Gastrocnemius medialis (tissue), 4 donors: ENCODE measurements at regions not wholly inside any gene's neighbourhood (a gene's known extent, or its start where the extent isn't known, plus 50 kb on each side); places are given as distances from the start of the nearest gene placed in this dataset.

Experiments
- POLR2A ChIP-seq, 2 donors: fragments of 450-650 bp; IDR thresholded peaks; one replicate each; pipeline ENCODE4 v1.6.1; 2017; ENCODE audit warnings: antibody characterized with exemption in 2 of 2, mild to moderate bottlenecking in 2 of 2, moderate library complexity in 2 of 2
- TF ChIP-seq, protein P1 (sequence below), 5 experiments: fragments of 450-650 bp in 3 of 5; fragments of 200-600 bp in 2 of 5; sonication (generic) in 2 of 5; IDR thresholded peaks in 4 of 5; conservative IDR thresholded peaks in 1 of 5; 1 replicate in 4 of 5; 2 replicates in 1 of 5; pipeline ENCODE4 v1.5.1; 2016 to 2019; ENCODE audit warnings: antibody characterized with exemption in 5 of 5, mild to moderate bottlenecking in 3 of 5, moderate library complexity in 3 of 5

DNA sequence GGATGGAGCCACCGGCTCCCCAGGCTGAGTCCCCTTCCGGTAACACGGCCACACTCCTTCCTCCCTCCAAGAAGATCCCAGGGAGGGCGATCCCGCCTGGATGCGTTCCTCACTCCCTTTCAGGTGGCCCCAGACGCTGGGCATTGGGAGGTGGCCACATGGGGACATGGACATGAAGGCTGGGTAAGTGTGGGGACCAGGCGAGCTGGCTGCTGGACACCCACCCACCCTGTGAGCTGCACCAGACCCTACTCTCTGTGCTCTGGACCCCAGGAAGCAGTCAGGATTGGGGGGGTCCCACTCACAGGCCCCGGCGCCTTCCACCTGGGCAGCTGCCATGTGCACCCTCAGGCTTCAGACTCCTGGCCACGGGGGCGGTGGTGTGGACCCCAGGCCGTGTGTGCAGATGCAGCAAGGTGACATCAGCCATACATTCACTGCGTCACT is 932.8 kb downstream of the BRD1 start:
- TF ChIP-seq POLR2A (IDR thresholded peaks at IDR 0.05), result no peak
- TF ChIP-seq, protein P1, sequence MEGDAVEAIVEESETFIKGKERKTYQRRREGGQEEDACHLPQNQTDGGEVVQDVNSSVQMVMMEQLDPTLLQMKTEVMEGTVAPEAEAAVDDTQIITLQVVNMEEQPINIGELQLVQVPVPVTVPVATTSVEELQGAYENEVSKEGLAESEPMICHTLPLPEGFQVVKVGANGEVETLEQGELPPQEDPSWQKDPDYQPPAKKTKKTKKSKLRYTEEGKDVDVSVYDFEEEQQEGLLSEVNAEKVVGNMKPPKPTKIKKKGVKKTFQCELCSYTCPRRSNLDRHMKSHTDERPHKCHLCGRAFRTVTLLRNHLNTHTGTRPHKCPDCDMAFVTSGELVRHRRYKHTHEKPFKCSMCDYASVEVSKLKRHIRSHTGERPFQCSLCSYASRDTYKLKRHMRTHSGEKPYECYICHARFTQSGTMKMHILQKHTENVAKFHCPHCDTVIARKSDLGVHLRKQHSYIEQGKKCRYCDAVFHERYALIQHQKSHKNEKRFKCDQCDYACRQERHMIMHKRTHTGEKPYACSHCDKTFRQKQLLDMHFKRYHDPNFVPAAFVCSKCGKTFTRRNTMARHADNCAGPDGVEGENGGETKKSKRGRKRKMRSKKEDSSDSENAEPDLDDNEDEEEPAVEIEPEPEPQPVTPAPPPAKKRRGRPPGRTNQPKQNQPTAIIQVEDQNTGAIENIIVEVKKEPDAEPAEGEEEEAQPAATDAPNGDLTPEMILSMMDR (IDR thresholded peaks at IDR 0.05 in 4 of 5, conservative IDR thresholded peaks at IDR 0.05 in 1 of 5), result no peak
